Esophagus squamous epithelium (tissue), 4 donors: ENCODE measurements at regions not wholly inside any gene's neighbourhood (a gene's known extent, or its start where the extent isn't known, plus 50 kb on each side); places are given as distances from the start of the nearest gene placed in this dataset.

Experiments used
- POLR2A ChIP-seq, 4 donors: fragments of 450-650 bp; IDR thresholded peaks; one replicate each; pipeline ENCODE4 v1.6.1; 2017; ENCODE audit warnings: antibody characterized with exemption in 4 of 4, mild to moderate bottlenecking in 4 of 4, moderate library complexity in 3 of 4
- TF ChIP-seq, protein P1 (sequence below), 6 experiments: fragments of 450-650 bp in 4 of 6; fragments of 200-600 bp in 2 of 6; sonication (generic) in 2 of 6; IDR thresholded peaks; one replicate each; pipeline ENCODE4 v1.5.1; 2016 to 2019; ENCODE audit warnings: antibody characterized with exemption in 6 of 6, mild to moderate bottlenecking in 4 of 6, moderate library complexity in 4 of 6

DNA sequence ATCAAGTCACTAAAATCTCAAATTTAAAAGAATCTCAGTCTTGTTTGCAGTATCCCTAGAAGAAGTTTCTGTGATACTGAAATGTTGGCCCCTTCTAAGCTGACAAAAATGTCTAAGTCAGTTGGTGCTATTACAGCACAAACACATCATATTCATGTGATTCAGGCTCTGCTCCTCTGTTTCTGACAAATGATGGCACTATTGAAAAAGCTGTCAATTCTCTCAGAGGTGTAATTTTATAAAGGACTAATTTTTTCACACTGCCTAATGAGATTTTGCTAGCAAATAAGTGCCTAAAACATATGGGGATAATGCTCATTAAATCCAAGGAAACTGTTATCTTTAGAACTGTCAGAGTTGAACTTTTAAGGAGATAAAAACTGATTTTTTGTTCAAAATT is 445.9 kb downstream of the DSC3 start:
- no peak for TF ChIP-seq POLR2A (IDR thresholded peaks at IDR 0.05)
- TF ChIP-seq, protein P1, sequence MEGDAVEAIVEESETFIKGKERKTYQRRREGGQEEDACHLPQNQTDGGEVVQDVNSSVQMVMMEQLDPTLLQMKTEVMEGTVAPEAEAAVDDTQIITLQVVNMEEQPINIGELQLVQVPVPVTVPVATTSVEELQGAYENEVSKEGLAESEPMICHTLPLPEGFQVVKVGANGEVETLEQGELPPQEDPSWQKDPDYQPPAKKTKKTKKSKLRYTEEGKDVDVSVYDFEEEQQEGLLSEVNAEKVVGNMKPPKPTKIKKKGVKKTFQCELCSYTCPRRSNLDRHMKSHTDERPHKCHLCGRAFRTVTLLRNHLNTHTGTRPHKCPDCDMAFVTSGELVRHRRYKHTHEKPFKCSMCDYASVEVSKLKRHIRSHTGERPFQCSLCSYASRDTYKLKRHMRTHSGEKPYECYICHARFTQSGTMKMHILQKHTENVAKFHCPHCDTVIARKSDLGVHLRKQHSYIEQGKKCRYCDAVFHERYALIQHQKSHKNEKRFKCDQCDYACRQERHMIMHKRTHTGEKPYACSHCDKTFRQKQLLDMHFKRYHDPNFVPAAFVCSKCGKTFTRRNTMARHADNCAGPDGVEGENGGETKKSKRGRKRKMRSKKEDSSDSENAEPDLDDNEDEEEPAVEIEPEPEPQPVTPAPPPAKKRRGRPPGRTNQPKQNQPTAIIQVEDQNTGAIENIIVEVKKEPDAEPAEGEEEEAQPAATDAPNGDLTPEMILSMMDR (IDR thresholded peaks at IDR 0.05): no peak
